DOHH2 (cell line): ENCODE measurements at regions not wholly inside any gene's neighbourhood (a gene's known extent, or its start where the extent isn't known, plus 50 kb on each side); places are given as distances from the start of the nearest gene placed in this dataset.

Source experiments
- H3F3A ChIP-seq: fragments of 200-600 bp; sonication (generic), shearing (Covaris generic); 2 replicates; pipeline ENCODE4 v1.6.0; 2016; ENCODE audit warnings: antibody characterized with exemption, mild to moderate bottlenecking; ENCODE audit not compliant: control insufficient read depth, insufficient read depth
- H3K27ac ChIP-seq: fragments of 200-600 bp; sonication (generic); 2 replicates; pipeline ENCODE4 v1.5.1; 2014; ENCODE audit warnings: low read depth, mild to moderate bottlenecking, low read length, moderate library complexity
- H3K27me3 ChIP-seq: fragments of 200-600 bp; sonication (generic); 2 replicates; pipeline ENCODE4 v1.6.1; 2014; ENCODE audit warnings: mild to moderate bottlenecking, low read length, mixed read lengths; ENCODE audit not compliant: control insufficient read depth
- H3K36me3 ChIP-seq: fragments of 200-600 bp; sonication (generic); 2 replicates; pipeline ENCODE4 v1.6.1; 2014; ENCODE audit warnings: mild to moderate bottlenecking, low read length, moderate library complexity, mixed read lengths; ENCODE audit not compliant: control insufficient read depth
- H3K4me1 ChIP-seq: fragments of 200-600 bp; sonication (generic); 2 replicates; pipeline ENCODE4 v1.6.1; 2014; ENCODE audit warnings: mild to moderate bottlenecking, low read length, mixed read lengths; ENCODE audit not compliant: control insufficient read depth
- H3K4me2 ChIP-seq: fragments of 200-600 bp; sonication (generic); 2 replicates; pipeline ENCODE4 v1.6.0; 2014; ENCODE audit warnings: mild to moderate bottlenecking, low read length, moderate library complexity
- H3K4me3 ChIP-seq: fragments of 200-600 bp; sonication (generic); 2 replicates; pipeline ENCODE4 v1.5.1; 2014; ENCODE audit warnings: mild to moderate bottlenecking, low read length, mixed read lengths
- H3K79me2 ChIP-seq: fragments of 200-600 bp; sonication (generic); 2 replicates; pipeline ENCODE4 v1.6.1; 2014; ENCODE audit warnings: mild to moderate bottlenecking, low read length, mixed read lengths; ENCODE audit not compliant: control insufficient read depth
- H3K9me2 ChIP-seq: fragments of 200-600 bp; sonication (generic); replicated peaks from 2 replicates; pipeline ENCODE4 v1.6.1; 2014; ENCODE audit warnings: mild to moderate bottlenecking, low read length, mixed read lengths; ENCODE audit not compliant: control insufficient read depth
- H3K9me3 ChIP-seq: fragments of 200-600 bp; sonication (generic); 2 replicates; pipeline ENCODE4 v1.6.1; 2014; ENCODE audit warnings: antibody characterized with exemption, low read length, mixed read lengths; ENCODE audit not compliant: control insufficient read depth, insufficient read depth
- H4K20me1 ChIP-seq: fragments of 200-600 bp; sonication (generic); 2 replicates; pipeline ENCODE4 v1.6.0; 2014; ENCODE audit warnings: low read depth, mild to moderate bottlenecking, antibody characterized with exemption, low read length, moderate library complexity; ENCODE audit not compliant: control insufficient read depth, insufficient read depth
- CTCF ChIP-seq: fragments of 200-600 bp; sonication (generic); IDR thresholded peaks from one replicate; pipeline ENCODE4 v1.5.1; 2014; ENCODE audit warnings: antibody characterized with exemption, mild to moderate bottlenecking, low read depth, low read length; ENCODE audit not compliant: poor library complexity, severe bottlenecking
- EZH2phosphoT487 ChIP-seq: fragments of 200-600 bp; sonication (generic); IDR thresholded peaks from 2 replicates; pipeline ENCODE4 v1.6.1; 2017; ENCODE audit warnings: borderline replicate concordance, mild to moderate bottlenecking, antibody characterized with exemption, low read length, moderate library complexity, mixed read lengths

GRCh38 chr17:71417142-71417541 lies 703.7 kb upstream of the SOX9 start:
- no peaks in the 10 kb centered on the region for H3K27me3 ChIP-seq
- no peak overlapping the region for H3K27ac ChIP-seq
- H3K4me3 ChIP-seq = no peak overlapping the region
- no peaks in the 10 kb centered on the region for H3K4me1 ChIP-seq
- H4K20me1 ChIP-seq = no peaks in the 10 kb centered on the region
- H3K9me3 ChIP-seq = no peaks in the 10 kb centered on the region
- no peak overlapping the region for H3K4me2 ChIP-seq
- TF ChIP-seq EZH2phosphoT487 (no peak), CTCF (no peak)
- no peaks in the 10 kb centered on the region for H3K36me3 ChIP-seq
- no peaks in the 10 kb centered on the region for H3K79me2 ChIP-seq
- H3F3A ChIP-seq = no peaks in the 10 kb centered on the region
- no peaks in the 10 kb centered on the region for H3K9me2 ChIP-seq

GRCh38 chr17:71422968-71423367 lies 697.9 kb upstream of the SOX9 start:
- H3F3A ChIP-seq = no peaks in the 10 kb centered on the region
- H4K20me1 ChIP-seq = no peaks in the 10 kb centered on the region
- H3K9me2 ChIP-seq = no peaks in the 10 kb centered on the region
- H3K9me3 ChIP-seq = no peaks in the 10 kb centered on the region
- no peak overlapping the region for H3K27ac ChIP-seq
- no peaks in the 10 kb centered on the region for H3K27me3 ChIP-seq
- TF ChIP-seq CTCF (no peak), EZH2phosphoT487 (no peak)
- H3K4me2 ChIP-seq = no peak overlapping the region
- no peaks in the 10 kb centered on the region for H3K4me1 ChIP-seq
- H3K4me3 ChIP-seq = no peak overlapping the region
- no peaks in the 10 kb centered on the region; the same call in 1 of the 2 replicates for H3K36me3 ChIP-seq
- no peaks in the 10 kb centered on the region for H3K79me2 ChIP-seq

GRCh38 chr17:71423871-71424546 lies 696.8 kb upstream of the SOX9 start:
- no peak overlapping the region for H3K4me3 ChIP-seq
- no peaks in the 10 kb centered on the region for H3K27me3 ChIP-seq
- no peaks in the 10 kb centered on the region for H3K9me3 ChIP-seq
- no peak overlapping the region for H3K27ac ChIP-seq
- TF ChIP-seq CTCF = no peak
- no peak for TF ChIP-seq EZH2phosphoT487
- no peaks in the 10 kb centered on the region for H3K79me2 ChIP-seq
- H3K36me3 ChIP-seq = no peaks in the 10 kb centered on the region; the same call in 1 of the 2 replicates
- H3K4me1 ChIP-seq = no peaks in the 10 kb centered on the region
- H3K4me2 ChIP-seq = no peak overlapping the region
- H4K20me1 ChIP-seq = no peaks in the 10 kb centered on the region
- H3F3A ChIP-seq = no peaks in the 10 kb centered on the region
- H3K9me2 ChIP-seq = no peaks in the 10 kb centered on the region
